Glutamatergic neuron (in vitro differentiated cells): ENCODE measurements at regions not wholly inside any gene's neighbourhood (a gene's known extent, or its start where the extent isn't known, plus 50 kb on each side); places are given as distances from the start of the nearest gene placed in this dataset.

ENCODE experiments used
- DNase-seq: peaks from one replicate; pipeline ENCODE4 v3.0.0; 2022
- H3K27ac Mint-ChIP-seq: one replicate; pipeline ENCODE4 v1.8.0; 2020; ENCODE audit warnings: mild to moderate bottlenecking, mixed read lengths, inconsistent platforms; ENCODE audit not compliant: unreplicated experiment
- H3K27me3 Mint-ChIP-seq: one replicate; pipeline ENCODE4 v1.8.0; 2020; ENCODE audit warnings: mild to moderate bottlenecking, moderate library complexity, mixed read lengths, inconsistent platforms; ENCODE audit not compliant: unreplicated experiment
- H3K36me3 Mint-ChIP-seq: one replicate; pipeline ENCODE4 v1.8.0; 2020; ENCODE audit warnings: mild to moderate bottlenecking, mixed read lengths, inconsistent platforms; ENCODE audit not compliant: unreplicated experiment
- H3K4me1 Mint-ChIP-seq: one replicate; pipeline ENCODE4 v1.8.0; 2020; ENCODE audit warnings: mild to moderate bottlenecking, low read depth, mixed read lengths, inconsistent platforms; ENCODE audit not compliant: unreplicated experiment
- H3K4me3 Mint-ChIP-seq: one replicate; pipeline ENCODE4 v1.8.0; 2020; ENCODE audit warnings: mild to moderate bottlenecking, mixed read lengths, inconsistent platforms; ENCODE audit not compliant: unreplicated experiment
- H3K9me3 Mint-ChIP-seq: one replicate; pipeline ENCODE4 v1.8.0; 2020; ENCODE audit warnings: mild to moderate bottlenecking, moderate library complexity, mixed read lengths, inconsistent platforms; ENCODE audit not compliant: unreplicated experiment
- CTCF ChIP-seq: fragments of 200-600 bp; sonication (generic); IDR thresholded peaks from one replicate; pipeline ENCODE4 v1.5.0; 2021; ENCODE audit not compliant: partially characterized antibody, unreplicated experiment

DNA sequence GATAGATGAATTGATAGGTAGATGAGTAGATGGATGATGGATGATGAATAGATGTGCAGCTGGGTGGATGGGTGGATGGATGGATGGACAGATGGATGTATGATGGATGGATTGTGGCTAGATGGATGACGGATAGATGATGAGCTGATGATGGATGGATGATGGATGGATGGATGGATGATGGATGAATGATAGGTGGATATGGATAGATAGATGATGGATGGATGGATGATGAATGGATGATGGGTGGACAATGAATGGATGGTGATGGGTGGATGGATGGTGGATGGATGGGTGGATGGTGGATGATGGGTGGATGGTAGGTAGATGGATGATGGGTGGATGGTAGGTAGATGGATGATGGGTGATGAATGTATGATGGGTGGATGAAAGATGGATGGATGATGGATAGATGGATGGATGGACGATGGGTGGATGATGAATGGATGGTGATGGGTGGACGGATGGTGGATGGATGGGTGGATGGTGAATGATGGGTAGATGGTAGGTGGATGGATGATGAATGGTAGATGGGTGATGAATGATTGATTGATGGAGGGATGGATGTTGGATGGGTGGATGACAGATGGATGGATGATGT is 1261.7 kb downstream of the BRD1 start:
- no peak for TF ChIP-seq CTCF
- peaks cover 15% of the 10 kb centered on the region for H3K27me3 Mint-ChIP-seq
- no peak for DNase-seq
- peaks cover 10% of the 10 kb centered on the region for H3K4me1 Mint-ChIP-seq
- H3K9me3 Mint-ChIP-seq: peaks cover 21% of the 10 kb centered on the region
- H3K4me3 Mint-ChIP-seq: no peak overlapping the region
- H3K27ac Mint-ChIP-seq: no peak overlapping the region
- H3K36me3 Mint-ChIP-seq: peaks cover 13% of the 10 kb centered on the region

DNA sequence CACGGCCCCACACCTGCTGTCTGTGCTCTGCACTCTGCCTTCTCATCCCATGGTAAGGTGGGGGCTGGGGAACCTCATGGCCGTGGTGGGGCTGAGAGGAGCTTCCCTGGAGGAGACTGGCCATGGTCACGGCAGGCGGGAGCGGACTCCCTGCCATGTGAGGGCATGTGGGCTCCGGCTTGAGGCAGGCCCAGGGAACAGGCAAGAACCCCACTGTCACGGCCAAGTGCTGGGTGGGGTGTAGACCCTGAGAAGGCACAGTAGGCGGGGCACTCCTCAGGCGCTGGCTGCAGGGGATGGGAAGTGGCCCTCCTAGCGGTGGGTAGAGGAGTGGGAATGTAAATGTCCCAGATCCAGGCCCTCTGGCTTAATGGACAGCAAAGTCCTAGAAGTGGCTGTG is 1262.7 kb downstream of the BRD1 start:
- DNase-seq: peak; percentile 9
- H3K27ac Mint-ChIP-seq: no peak overlapping the region
- peaks cover 13% of the 10 kb centered on the region for H3K27me3 Mint-ChIP-seq
- no peak for TF ChIP-seq CTCF
- peaks cover 3% of the 10 kb centered on the region for H3K36me3 Mint-ChIP-seq
- H3K9me3 Mint-ChIP-seq: peaks cover 18% of the 10 kb centered on the region
- no peak overlapping the region for H3K4me3 Mint-ChIP-seq
- peaks cover 10% of the 10 kb centered on the region for H3K4me1 Mint-ChIP-seq

- DNase-seq: peak; percentile 6
- H3K36me3 Mint-ChIP-seq: no peaks in the 10 kb centered on the region
- H3K4me3 Mint-ChIP-seq: no peak overlapping the region
- H3K27me3 Mint-ChIP-seq: peaks cover 9% of the 10 kb centered on the region
- no peak for TF ChIP-seq CTCF
- peaks cover 10% of the 10 kb centered on the region for H3K4me1 Mint-ChIP-seq
- peaks cover 16% of the 10 kb centered on the region for H3K9me3 Mint-ChIP-seq
- no peak overlapping the region for H3K27ac Mint-ChIP-seq
These were observed 1263.7 kb downstream of the BRD1 start for GRCh38 chr22:48563966-48564330.

GRCh38 chr22:48563118-48563965 is 1264.3 kb downstream of the BRD1 start:
- peaks cover 9% of the 10 kb centered on the region for H3K4me1 Mint-ChIP-seq
- H3K9me3 Mint-ChIP-seq: peaks cover 15% of the 10 kb centered on the region
- peaks cover 7% of the 10 kb centered on the region for H3K27me3 Mint-ChIP-seq
- no peaks in the 10 kb centered on the region for H3K36me3 Mint-ChIP-seq
- no peak overlapping the region for H3K4me3 Mint-ChIP-seq
- no peak overlapping the region for H3K27ac Mint-ChIP-seq
- DNase-seq: peak; percentile 6
- TF ChIP-seq CTCF: no peak

DNA sequence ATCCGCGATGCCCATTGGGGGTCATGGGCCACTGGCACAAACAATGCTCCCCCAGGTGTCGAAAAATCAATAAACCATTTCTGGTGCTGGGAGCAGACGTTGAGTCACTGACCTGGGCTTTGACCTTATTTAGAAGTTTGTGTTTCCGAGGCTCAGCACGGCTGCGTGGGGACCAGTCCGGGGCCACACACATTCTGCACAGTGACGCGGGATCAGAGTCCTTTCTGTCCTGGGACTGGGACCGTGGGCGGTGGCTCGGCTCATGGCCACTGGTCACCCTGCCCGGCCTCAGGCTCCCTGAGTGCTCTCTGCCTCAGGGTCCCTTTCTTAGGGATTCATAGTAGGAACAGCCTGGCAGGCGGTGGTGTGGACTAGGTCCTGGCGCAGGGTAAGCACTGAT is 1266.0 kb downstream of the BRD1 start:
- Mint-ChIP-seq H3K27me3 (peaks cover 2% of the 10 kb centered on the region), H3K4me3 (no peak overlapping the region), H3K4me1 (peaks cover 2% of the 10 kb centered on the region), H3K9me3 (peaks cover 12% of the 10 kb centered on the region), H3K36me3 (no peaks in the 10 kb centered on the region), H3K27ac (no peak overlapping the region)
- no peak for TF ChIP-seq CTCF
- peak; percentile 5 for DNase-seq
